HepG2 (cell line): ENCODE measurements at regions not wholly inside any gene's neighbourhood (a gene's known extent, or its start where the extent isn't known, plus 50 kb on each side); places are given as distances from the start of the nearest gene placed in this dataset.

Experiments used
- ARHGAP35 ChIP-seq: sonication (generic); formaldehyde crosslinking; IDR thresholded peaks from 2 replicates; pipeline ENCODE4 v1.9.0; 2022; ENCODE audit warnings: mild to moderate bottlenecking, inconsistent platforms, moderate library complexity, missing genetic modification reagents, borderline replicate concordance
- CBX1 ChIP-seq: IDR thresholded peaks from one replicate; pipeline ENCODE4 v1.6.1; 2016; ENCODE audit warnings: antibody characterized with exemption, low read depth
- FOXK1 ChIP-seq: sonication (generic); formaldehyde crosslinking; IDR thresholded peaks from 2 replicates; pipeline ENCODE4 v1.4.0; 2020; ENCODE audit warnings: low read depth, missing genetic modification reagents, borderline replicate concordance
- FOXP1 ChIP-seq, 2 experiments: fragments of 450-650 bp in 1 of 2; IDR thresholded peaks; 2 replicates each; pipeline ENCODE4 v1.6.1; 2017 to 2018; ENCODE audit warnings: antibody characterized with exemption in 1 of 2
- HNRNPL ChIP-seq: fragments of 200-400 bp; formaldehyde crosslinking; IDR thresholded peaks from 2 replicates; pipeline ENCODE4 v1.6.1; 2017; ENCODE audit warnings: mild to moderate bottlenecking, low read depth, low read length
- HOXA7 ChIP-seq: sonication (generic); formaldehyde crosslinking; IDR thresholded peaks from 2 replicates; pipeline ENCODE4 v1.8.1; 2022; ENCODE audit warnings: mild to moderate bottlenecking, missing genetic modification reagents, moderate library complexity
- KDM2A ChIP-seq: sonication (generic); formaldehyde crosslinking; IDR thresholded peaks from 2 replicates; pipeline ENCODE4 v1.4.0; 2020; ENCODE audit warnings: low read depth, missing genetic modification reagents, borderline replicate concordance
- NCOA5 ChIP-seq: sonication (generic); formaldehyde crosslinking; IDR thresholded peaks from 2 replicates; pipeline ENCODE4 v1.4.0; 2020; ENCODE audit warnings: missing genetic modification reagents
- NFKBIZ ChIP-seq: IDR thresholded peaks from 2 replicates; pipeline ENCODE4 v1.6.1; 2018; ENCODE audit warnings: missing genetic modification reagents, missing compliant biosample characterization
- NR2F6 ChIP-seq, 2 experiments: IDR thresholded peaks; 2 replicates each; pipeline ENCODE4 v1.6.1; 2016; ENCODE audit warnings: antibody characterized with exemption in 1 of 2, mild to moderate bottlenecking in 1 of 2
- RBAK ChIP-seq: sonication (generic); formaldehyde crosslinking; IDR thresholded peaks from 2 replicates; pipeline ENCODE4 v1.5.1; 2020; ENCODE audit warnings: mild to moderate bottlenecking, missing genetic modification reagents
- RORA ChIP-seq: sonication (generic); formaldehyde crosslinking; IDR thresholded peaks from 2 replicates; pipeline ENCODE4 v1.5.0; 2020; ENCODE audit warnings: mild to moderate bottlenecking, missing genetic modification reagents, moderate library complexity
- SRSF4 ChIP-seq: fragments of 200-400 bp; formaldehyde crosslinking; IDR thresholded peaks from one replicate; pipeline ENCODE4 v1.6.1; 2018; ENCODE audit warnings: mild to moderate bottlenecking, low read depth, low read length, moderate library complexity; ENCODE audit not compliant: poor library complexity, severe bottlenecking
- SSRP1 ChIP-seq: IDR thresholded peaks from 2 replicates; pipeline ENCODE4 v1.6.1; 2016; ENCODE audit warnings: control low read depth
- ZFP36L2 ChIP-seq: sonication (generic); formaldehyde crosslinking; IDR thresholded peaks from 2 replicates; pipeline ENCODE4 v1.4.0; 2020; ENCODE audit warnings: missing genetic modification reagents
- ZFP62 ChIP-seq: sonication (generic); formaldehyde crosslinking; IDR thresholded peaks from 2 replicates; pipeline ENCODE4 v1.4.0; 2020; ENCODE audit warnings: missing genetic modification reagents
- ZNF331 ChIP-seq: sonication (generic); formaldehyde crosslinking; IDR thresholded peaks from 2 replicates; pipeline ENCODE4 v1.4.0; 2020; ENCODE audit warnings: missing genetic modification reagents
- ZNF510 ChIP-seq: sonication (generic); formaldehyde crosslinking; IDR thresholded peaks from 2 replicates; pipeline ENCODE4 v1.4.0; 2020; ENCODE audit warnings: low read depth, mild to moderate bottlenecking, missing genetic modification reagents
- ZNF703 ChIP-seq: sonication (generic); formaldehyde crosslinking; IDR thresholded peaks from 2 replicates; pipeline ENCODE4 v1.5.1; 2020; ENCODE audit warnings: missing genetic modification reagents, mild to moderate bottlenecking, moderate library complexity, borderline replicate concordance
- ZNF776 ChIP-seq: sonication (generic); formaldehyde crosslinking; IDR thresholded peaks from 2 replicates; pipeline ENCODE4 v1.4.0; 2020; ENCODE audit warnings: mild to moderate bottlenecking, missing genetic modification reagents
- TF ChIP-seq, protein P1 (sequence below): sonication (generic); formaldehyde crosslinking; IDR thresholded peaks from 2 replicates; pipeline ENCODE4 v1.4.0; 2020; ENCODE audit warnings: mild to moderate bottlenecking, missing genetic modification reagents
- TF ChIP-seq, protein P2 (sequence below): sonication (generic); formaldehyde crosslinking; IDR thresholded peaks from 2 replicates; pipeline ENCODE4 v1.4.0; 2020; ENCODE audit warnings: mild to moderate bottlenecking, missing genetic modification reagents
- TF ChIP-seq, protein P3 (sequence below): sonication (generic); formaldehyde crosslinking; IDR thresholded peaks from 2 replicates; pipeline ENCODE4 v1.8.0; 2022; ENCODE audit warnings: mild to moderate bottlenecking, missing genetic modification reagents, moderate library complexity
- TF ChIP-seq, protein P4 (sequence below): sonication (generic); formaldehyde crosslinking; IDR thresholded peaks from 2 replicates; pipeline ENCODE4 v1.5.0; 2020; ENCODE audit warnings: mild to moderate bottlenecking, low read depth, missing genetic modification reagents, borderline replicate concordance
- TF ChIP-seq, protein P5 (sequence below): fragments of 450-650 bp; IDR thresholded peaks from 2 replicates; pipeline ENCODE4 v1.6.1; 2017; ENCODE audit warnings: mild to moderate bottlenecking

DNA sequence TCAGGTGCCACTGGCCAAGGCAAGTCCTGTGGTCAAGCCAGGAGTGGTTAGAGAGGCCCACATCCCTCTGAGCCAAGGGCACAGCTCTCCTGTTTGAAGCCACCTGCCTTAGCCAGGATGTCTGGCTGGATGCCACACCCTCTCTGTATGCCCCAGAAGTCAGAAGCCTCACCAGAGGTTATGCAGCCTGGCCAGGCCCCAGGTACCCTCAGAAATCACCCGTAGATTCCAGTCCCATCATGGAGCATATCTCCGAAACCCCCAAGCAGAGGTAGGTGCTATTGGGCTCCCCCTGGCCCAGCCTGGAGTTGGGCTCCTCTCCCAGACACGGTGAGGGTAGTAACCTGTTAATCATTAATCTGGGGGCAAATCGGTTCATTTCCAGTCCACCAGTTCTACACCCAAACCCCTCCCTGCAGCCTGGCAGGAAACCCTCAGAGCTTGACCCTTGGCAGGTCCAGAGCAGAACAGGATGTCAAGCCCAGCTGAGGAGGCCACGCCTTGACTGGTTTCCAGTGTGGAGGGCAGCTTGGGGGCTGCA lies 60.6 kb upstream of the TMEM97 start (continued):
- TF ChIP-seq, protein P1, sequence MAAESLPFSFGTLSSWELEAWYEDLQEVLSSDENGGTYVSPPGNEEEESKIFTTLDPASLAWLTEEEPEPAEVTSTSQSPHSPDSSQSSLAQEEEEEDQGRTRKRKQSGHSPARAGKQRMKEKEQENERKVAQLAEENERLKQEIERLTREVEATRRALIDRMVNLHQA (CRISPR knock-in tag), result no peak
- TF ChIP-seq, protein P2, sequence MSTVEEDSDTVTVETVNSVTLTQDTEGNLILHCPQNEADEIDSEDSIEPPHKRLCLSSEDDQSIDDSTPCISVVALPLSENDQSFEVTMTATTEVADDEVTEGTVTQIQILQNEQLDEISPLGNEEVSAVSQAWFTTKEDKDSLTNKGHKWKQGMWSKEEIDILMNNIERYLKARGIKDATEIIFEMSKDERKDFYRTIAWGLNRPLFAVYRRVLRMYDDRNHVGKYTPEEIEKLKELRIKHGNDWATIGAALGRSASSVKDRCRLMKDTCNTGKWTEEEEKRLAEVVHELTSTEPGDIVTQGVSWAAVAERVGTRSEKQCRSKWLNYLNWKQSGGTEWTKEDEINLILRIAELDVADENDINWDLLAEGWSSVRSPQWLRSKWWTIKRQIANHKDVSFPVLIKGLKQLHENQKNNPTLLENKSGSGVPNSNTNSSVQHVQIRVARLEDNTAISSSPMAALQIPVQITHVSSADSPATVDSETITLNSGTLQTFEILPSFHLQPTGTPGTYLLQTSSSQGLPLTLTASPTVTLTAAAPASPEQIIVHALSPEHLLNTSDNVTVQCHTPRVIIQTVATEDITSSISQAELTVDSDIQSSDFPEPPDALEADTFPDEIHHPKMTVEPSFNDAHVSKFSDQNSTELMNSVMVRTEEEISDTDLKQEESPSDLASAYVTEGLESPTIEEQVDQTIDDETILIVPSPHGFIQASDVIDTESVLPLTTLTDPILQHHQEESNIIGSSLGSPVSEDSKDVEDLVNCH, result no peak
- TF ChIP-seq NR2F6 (IDR thresholded peaks at IDR 0.05) (0 out of 2 replicates have a peak, but pooled peaks have one; percentile 26), NR2F6 (CRISPR knock-in tag; IDR thresholded peaks at IDR 0.05) (no peak), ARHGAP35 (CRISPR knock-in tag) (no peak), CBX1 (no peak), FOXK1 (CRISPR knock-in tag) (no peak), HNRNPL (no peak), NCOA5 (CRISPR knock-in tag) (no peak), SSRP1 (CRISPR knock-in tag) (no peak), RBAK (no peak), RORA (CRISPR knock-in tag) (no peak), ZNF331 (CRISPR knock-in tag) (no peak), HOXA7 (CRISPR knock-in tag) (no peak), ZNF510 (CRISPR knock-in tag) (no peak), ZNF703 (CRISPR knock-in tag) (no peak), NFKBIZ (CRISPR knock-in tag) (no peak), ZNF776 (CRISPR knock-in tag) (no peak), SRSF4 (no peak), ZFP62 (no peak), FOXP1 (IDR thresholded peaks at IDR 0.05) (no peak), FOXP1 (CRISPR knock-in tag; IDR thresholded peaks at IDR 0.05) (no peak), KDM2A (CRISPR knock-in tag) (no peak), ZFP36L2 (CRISPR knock-in tag) (no peak)
- TF ChIP-seq, protein P3, sequence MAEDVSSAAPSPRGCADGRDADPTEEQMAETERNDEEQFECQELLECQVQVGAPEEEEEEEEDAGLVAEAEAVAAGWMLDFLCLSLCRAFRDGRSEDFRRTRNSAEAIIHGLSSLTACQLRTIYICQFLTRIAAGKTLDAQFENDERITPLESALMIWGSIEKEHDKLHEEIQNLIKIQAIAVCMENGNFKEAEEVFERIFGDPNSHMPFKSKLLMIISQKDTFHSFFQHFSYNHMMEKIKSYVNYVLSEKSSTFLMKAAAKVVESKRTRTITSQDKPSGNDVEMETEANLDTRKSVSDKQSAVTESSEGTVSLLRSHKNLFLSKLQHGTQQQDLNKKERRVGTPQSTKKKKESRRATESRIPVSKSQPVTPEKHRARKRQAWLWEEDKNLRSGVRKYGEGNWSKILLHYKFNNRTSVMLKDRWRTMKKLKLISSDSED (CRISPR knock-in tag), result no peak
- TF ChIP-seq, protein P4, sequence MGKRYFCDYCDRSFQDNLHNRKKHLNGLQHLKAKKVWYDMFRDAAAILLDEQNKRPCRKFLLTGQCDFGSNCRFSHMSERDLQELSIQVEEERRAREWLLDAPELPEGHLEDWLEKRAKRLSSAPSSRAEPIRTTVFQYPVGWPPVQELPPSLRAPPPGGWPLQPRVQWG, result no peak
- TF ChIP-seq, protein P5, sequence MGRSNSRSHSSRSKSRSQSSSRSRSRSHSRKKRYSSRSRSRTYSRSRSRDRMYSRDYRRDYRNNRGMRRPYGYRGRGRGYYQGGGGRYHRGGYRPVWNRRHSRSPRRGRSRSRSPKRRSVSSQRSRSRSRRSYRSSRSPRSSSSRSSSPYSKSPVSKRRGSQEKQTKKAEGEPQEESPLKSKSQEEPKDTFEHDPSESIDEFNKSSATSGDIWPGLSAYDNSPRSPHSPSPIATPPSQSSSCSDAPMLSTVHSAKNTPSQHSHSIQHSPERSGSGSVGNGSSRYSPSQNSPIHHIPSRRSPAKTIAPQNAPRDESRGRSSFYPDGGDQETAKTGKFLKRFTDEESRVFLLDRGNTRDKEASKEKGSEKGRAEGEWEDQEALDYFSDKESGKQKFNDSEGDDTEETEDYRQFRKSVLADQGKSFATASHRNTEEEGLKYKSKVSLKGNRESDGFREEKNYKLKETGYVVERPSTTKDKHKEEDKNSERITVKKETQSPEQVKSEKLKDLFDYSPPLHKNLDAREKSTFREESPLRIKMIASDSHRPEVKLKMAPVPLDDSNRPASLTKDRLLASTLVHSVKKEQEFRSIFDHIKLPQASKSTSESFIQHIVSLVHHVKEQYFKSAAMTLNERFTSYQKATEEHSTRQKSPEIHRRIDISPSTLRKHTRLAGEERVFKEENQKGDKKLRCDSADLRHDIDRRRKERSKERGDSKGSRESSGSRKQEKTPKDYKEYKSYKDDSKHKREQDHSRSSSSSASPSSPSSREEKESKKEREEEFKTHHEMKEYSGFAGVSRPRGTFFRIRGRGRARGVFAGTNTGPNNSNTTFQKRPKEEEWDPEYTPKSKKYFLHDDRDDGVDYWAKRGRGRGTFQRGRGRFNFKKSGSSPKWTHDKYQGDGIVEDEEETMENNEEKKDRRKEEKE, result no peak
